Activated naive CD8-positive, alpha-beta T cell treated with anti-CD3 and anti-CD28 coated beads, Interleukin-2, amount 50 U/mL, for 24 hours (primary cell): ENCODE measurements at regions not wholly inside any gene's neighbourhood (a gene's known extent, or its start where the extent isn't known, plus 50 kb on each side); places are given as distances from the start of the nearest gene placed in this dataset.

Experiments used
- ATAC-seq: fragments of 150-1000 bp; cut with Tn5 transposase; one replicate; pipeline ENCODE4 v1.10.0; 2021
- DNase-seq: peaks from one replicate; pipeline ENCODE4 v3.0.0; 2021
- H3K27ac Mint-ChIP-seq: one replicate; pipeline ENCODE4 v1.8.0; 2021; ENCODE audit warnings: mild to moderate bottlenecking, mixed read lengths
- H3K27me3 Mint-ChIP-seq: one replicate; pipeline ENCODE4 v1.8.0; 2021; ENCODE audit warnings: mixed read lengths
- H3K36me3 Mint-ChIP-seq: one replicate; pipeline ENCODE4 v1.8.0; 2021; ENCODE audit warnings: low read depth, mixed read lengths
- H3K4me1 Mint-ChIP-seq: one replicate; pipeline ENCODE4 v1.8.0; 2021; ENCODE audit warnings: mixed read lengths
- H3K4me3 Mint-ChIP-seq: one replicate; pipeline ENCODE4 v1.8.0; 2021; ENCODE audit warnings: mild to moderate bottlenecking, moderate library complexity, mixed read lengths
- H3K9me3 Mint-ChIP-seq: one replicate; pipeline ENCODE4 v1.8.0; 2021; ENCODE audit warnings: mixed read lengths

DNA sequence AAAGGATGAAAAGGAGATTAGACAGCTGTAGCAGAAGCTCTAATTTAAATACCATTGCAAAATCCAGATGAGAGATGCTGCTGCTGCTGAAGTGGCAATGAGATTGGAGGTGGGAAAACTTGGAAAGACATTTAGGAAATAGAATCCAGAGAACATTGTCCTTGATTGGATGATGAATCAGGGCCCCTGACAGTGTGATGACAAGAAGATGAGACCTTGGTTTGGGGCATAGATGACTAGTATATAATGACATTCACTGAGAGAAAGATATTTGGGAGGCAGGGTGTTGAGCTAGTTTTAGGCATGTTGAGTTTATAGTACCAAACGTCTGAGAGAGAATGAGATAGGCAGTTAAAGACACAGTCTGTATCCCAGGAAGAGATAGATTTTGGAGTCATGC lies 311.5 kb upstream of the MPDZ start:
- DNase-seq (no peak), ATAC-seq (no peak)
- no peaks in the 10 kb centered on the region for H3K36me3 Mint-ChIP-seq
- no peak overlapping the region for H3K27ac Mint-ChIP-seq
- no peak overlapping the region for H3K4me3 Mint-ChIP-seq
- no peaks in the 10 kb centered on the region for H3K4me1 Mint-ChIP-seq
- H3K27me3 Mint-ChIP-seq = no peaks in the 10 kb centered on the region
- H3K9me3 Mint-ChIP-seq = peaks cover 5% of the 10 kb centered on the region

GRCh38 chr9:13589034-13589737 lies 309.7 kb upstream of the MPDZ start:
- H3K27me3 Mint-ChIP-seq = no peaks in the 10 kb centered on the region

GRCh38 chr9:13588151-13589033 lies 308.9 kb upstream of the MPDZ start:
- Mint-ChIP-seq H3K4me1 (no peaks in the 10 kb centered on the region), H3K36me3 (no peaks in the 10 kb centered on the region), H3K27ac (no peak overlapping the region), H3K9me3 (peaks cover 12% of the 10 kb centered on the region), H3K4me3 (no peak overlapping the region), H3K27me3 (no peaks in the 10 kb centered on the region)
- DNase-seq (no peak), ATAC-seq (no peak)

More at GRCh38 chr9:13589034-13589737, 309.7 kb upstream of the MPDZ start:
- Mint-ChIP-seq H3K36me3 (no peaks in the 10 kb centered on the region), H3K27ac (no peak overlapping the region), H3K4me1 (no peaks in the 10 kb centered on the region), H3K9me3 (peaks cover 7% of the 10 kb centered on the region), H3K4me3 (no peak overlapping the region)
- no peak for ATAC-seq
- DNase-seq = no peak

DNA sequence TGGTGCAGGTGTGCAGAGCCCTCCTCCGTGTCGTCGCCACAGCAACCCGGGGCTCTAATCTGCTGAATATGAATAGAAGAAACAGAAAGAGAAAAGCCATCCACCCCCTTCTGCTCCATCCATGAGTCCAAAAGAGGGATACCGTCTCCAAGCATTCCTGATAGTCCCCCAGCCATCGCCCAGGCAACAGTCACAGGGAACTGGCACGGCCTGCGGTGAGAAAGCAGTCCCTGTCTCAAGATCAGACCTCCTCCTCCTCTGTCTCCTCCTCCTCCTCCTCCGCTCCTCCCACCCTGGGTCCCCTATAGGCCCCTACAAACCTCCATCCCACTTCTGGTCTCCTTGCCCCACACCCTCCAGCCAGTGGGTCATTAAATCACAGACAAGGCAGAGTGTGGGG lies 308.1 kb upstream of the MPDZ start:
- no peaks in the 10 kb centered on the region for H3K27me3 Mint-ChIP-seq
- H3K9me3 Mint-ChIP-seq = peaks cover 16% of the 10 kb centered on the region
- no peaks in the 10 kb centered on the region for H3K36me3 Mint-ChIP-seq
- ATAC-seq (no peak), DNase-seq (no peak)
- no peak overlapping the region for H3K27ac Mint-ChIP-seq
- no peak overlapping the region for H3K4me3 Mint-ChIP-seq
- no peaks in the 10 kb centered on the region for H3K4me1 Mint-ChIP-seq

GRCh38 chr9:13586587-13587374 lies 307.3 kb upstream of the MPDZ start:
- peaks cover 16% of the 10 kb centered on the region for H3K9me3 Mint-ChIP-seq
- ATAC-seq = no peak
- no peak overlapping the region for H3K4me3 Mint-ChIP-seq
- no peak for DNase-seq
- no peaks in the 10 kb centered on the region for H3K27me3 Mint-ChIP-seq
- no peak overlapping the region for H3K27ac Mint-ChIP-seq
- H3K36me3 Mint-ChIP-seq = no peaks in the 10 kb centered on the region
- no peaks in the 10 kb centered on the region for H3K4me1 Mint-ChIP-seq

GRCh38 chr9:13580760-13581159 lies 301.3 kb upstream of the MPDZ start:
- no peaks in the 10 kb centered on the region for H3K27me3 Mint-ChIP-seq
- H3K4me3 Mint-ChIP-seq = no peak overlapping the region
- H3K27ac Mint-ChIP-seq = no peak overlapping the region
- ATAC-seq (no peak), DNase-seq (no peak)
- no peaks in the 10 kb centered on the region for H3K36me3 Mint-ChIP-seq
- H3K4me1 Mint-ChIP-seq = no peaks in the 10 kb centered on the region
- H3K9me3 Mint-ChIP-seq = peaks cover 16% of the 10 kb centered on the region

- DNase-seq = no peak
- no peak for ATAC-seq
- Mint-ChIP-seq H3K36me3 (no peaks in the 10 kb centered on the region), H3K4me1 (no peaks in the 10 kb centered on the region), H3K4me3 (no peak overlapping the region), H3K9me3 (peaks cover 15% of the 10 kb centered on the region), H3K27ac (no peak overlapping the region), H3K27me3 (no peaks in the 10 kb centered on the region)
Measured at GRCh38 chr9:13580131-13580530, 300.6 kb upstream of the MPDZ start.

DNA sequence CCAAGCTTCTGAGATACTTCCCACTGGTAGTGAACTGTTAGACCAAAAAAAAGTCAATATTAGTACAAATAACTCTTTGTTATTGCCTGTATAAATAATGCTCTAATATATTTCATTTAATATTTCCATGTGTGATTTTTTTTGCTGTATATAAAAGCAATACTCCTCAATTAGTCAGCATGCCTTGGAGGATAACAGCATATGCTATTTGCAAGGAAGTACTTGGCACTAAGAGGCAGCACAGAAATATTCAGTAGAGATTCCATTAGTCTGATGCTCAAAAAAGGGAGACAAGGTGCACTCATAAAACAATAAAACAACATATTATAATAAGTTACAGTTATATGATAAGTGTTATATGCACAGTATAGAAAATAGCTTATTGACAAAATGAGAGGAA lies 296.6 kb upstream of the MPDZ start:
- no peaks in the 10 kb centered on the region for H3K27me3 Mint-ChIP-seq
- DNase-seq = no peak
- H3K9me3 Mint-ChIP-seq = no peaks in the 10 kb centered on the region
- no peak for ATAC-seq
- H3K36me3 Mint-ChIP-seq = no peaks in the 10 kb centered on the region
- H3K4me3 Mint-ChIP-seq = no peak overlapping the region
- no peak overlapping the region for H3K27ac Mint-ChIP-seq
- H3K4me1 Mint-ChIP-seq = no peaks in the 10 kb centered on the region

DNA sequence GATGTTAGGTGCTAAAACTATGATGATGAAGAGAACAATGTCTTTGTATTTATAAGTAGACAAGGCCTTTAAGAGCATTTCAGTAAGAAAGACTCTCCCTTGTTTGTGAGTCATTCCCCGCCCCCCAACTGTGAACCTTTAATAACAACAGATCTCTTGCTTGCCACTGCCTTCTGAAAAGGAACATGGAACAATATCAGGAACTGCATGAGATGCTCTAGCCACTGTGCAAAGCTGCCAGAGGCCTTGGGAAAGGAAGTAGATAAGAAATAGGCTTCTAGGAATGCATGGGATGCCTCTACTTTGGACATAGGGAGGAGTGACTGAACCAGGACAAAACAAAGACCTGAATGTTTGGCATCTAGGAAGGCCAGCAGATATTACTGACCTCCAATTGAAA lies 296.1 kb upstream of the MPDZ start:
- Mint-ChIP-seq H3K4me1 (no peaks in the 10 kb centered on the region), H3K36me3 (no peaks in the 10 kb centered on the region), H3K27ac (no peak overlapping the region), H3K27me3 (no peaks in the 10 kb centered on the region), H3K9me3 (no peaks in the 10 kb centered on the region), H3K4me3 (no peak overlapping the region)
- ATAC-seq (no peak), DNase-seq (no peak)

DNA sequence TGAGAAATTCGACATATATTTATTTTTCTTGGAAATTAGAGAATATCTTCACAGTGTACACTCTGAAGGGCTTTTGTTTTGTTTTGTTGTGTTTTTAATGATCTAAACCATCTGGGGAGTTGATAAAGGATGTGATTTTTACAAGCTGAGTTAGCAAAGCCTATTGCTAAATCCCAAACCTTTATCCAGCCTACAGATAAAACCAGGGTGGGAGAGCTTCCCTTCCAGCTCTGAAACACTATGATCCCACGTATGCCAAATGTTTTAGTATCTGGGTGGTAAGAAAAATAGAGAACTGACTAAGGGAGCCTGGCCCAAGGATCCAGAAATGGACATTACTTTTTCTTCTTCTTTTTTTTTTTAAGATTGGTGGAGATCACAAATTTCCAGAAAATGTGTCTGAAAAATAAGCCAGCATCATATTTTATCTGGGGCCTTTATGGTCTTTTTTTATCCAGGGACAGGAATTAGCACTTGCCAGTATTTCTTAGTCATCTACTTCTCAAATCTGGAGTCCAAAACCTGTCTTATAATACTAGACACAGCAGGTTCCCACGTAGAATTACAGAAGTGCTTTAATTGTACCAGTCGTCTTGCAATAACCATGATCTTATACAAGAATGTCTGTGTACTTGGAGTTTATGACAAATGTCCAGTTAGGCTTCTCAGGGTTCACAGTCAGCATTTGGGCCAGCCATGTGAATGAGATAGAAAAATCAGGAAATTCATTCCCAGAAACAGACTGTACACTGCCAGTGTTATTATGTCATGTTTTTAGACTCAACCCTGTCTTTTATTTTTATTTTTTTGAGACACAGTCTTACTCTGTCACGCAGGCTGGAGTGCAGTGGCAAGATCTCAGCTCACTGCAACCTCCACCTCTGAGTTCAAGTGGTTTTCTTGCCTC lies 290.8 kb upstream of the MPDZ start:
- H3K4me3 Mint-ChIP-seq = no peak overlapping the region
- ATAC-seq (no peak), DNase-seq (no peak)
- H3K27ac Mint-ChIP-seq = no peak overlapping the region
- H3K36me3 Mint-ChIP-seq = no peaks in the 10 kb centered on the region
- peaks cover 3% of the 10 kb centered on the region for H3K4me1 Mint-ChIP-seq
- no peaks in the 10 kb centered on the region for H3K9me3 Mint-ChIP-seq
- H3K27me3 Mint-ChIP-seq = peaks cover 7% of the 10 kb centered on the region

DNA sequence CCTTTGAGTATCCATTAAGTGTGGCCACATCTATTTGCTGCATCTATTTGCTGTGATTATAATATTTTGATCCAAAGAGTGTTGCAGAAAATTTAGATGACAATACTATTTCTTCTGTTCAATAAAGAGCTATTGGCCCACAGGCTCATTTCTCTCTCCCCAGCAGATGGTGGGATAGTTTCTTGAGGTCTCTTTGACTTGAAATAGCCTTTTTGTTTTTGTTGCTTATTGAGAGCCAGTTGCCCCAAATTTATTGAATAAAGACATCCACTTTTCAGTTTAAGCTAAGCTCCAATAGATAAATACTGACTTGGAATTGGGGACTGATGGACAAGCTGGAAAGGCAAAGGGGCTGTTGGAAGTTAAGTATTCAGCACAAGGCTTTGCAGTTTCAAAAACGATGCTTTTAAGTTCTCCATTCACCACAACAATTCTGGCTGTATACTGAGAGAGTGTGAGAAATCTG lies 290.1 kb upstream of the MPDZ start:
- no peak overlapping the region for H3K4me3 Mint-ChIP-seq
- no peaks in the 10 kb centered on the region for H3K9me3 Mint-ChIP-seq
- peaks cover 3% of the 10 kb centered on the region for H3K4me1 Mint-ChIP-seq
- H3K27me3 Mint-ChIP-seq = peaks cover 7% of the 10 kb centered on the region
- H3K36me3 Mint-ChIP-seq = no peaks in the 10 kb centered on the region
- H3K27ac Mint-ChIP-seq = no peak overlapping the region
- ATAC-seq (no peak), DNase-seq (no peak)

DNA sequence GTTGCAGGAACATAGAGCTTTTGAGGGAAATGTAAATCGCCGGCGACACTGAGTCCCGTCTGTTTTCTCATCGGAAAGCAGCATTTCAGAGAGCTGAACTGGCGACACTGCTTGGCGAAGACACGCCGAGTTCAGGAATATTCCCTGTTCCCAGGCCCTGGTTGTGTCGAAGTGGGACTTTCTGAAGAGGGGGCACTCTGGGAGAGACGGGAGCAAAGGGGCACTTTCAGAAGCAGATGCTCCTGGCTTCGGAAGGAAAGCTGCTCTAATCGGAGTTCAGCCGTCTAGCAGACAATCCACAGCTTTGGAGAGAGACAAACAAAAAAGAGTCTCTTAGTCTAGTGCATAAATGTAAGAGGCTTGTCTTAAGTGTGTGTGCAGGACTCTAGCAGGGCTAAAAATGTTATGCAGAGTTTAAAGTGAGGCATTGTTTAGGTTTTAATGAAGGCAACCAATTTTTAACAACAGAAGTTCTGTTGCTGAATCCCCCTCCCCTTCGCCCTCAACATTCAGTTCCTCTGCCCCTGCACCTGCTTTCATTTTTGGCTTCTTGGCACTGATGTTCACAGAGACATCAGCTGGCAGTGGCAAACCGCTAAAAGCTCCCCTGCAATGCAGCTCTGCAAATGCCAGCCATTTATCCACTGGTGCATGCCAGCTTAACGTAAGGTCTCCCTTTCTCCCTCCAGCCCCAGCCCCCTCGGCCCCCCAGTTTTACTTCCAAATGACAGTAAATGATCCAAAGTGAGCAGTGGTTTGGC lies 289.5 kb upstream of the MPDZ start:
- Mint-ChIP-seq H3K4me1 (peaks cover 3% of the 10 kb centered on the region), H3K36me3 (no peaks in the 10 kb centered on the region), H3K9me3 (no peaks in the 10 kb centered on the region), H3K4me3 (peak overlapping the region; percentile 3), H3K27ac (no peak overlapping the region), H3K27me3 (peaks cover 7% of the 10 kb centered on the region)
- DNase-seq (no peak), ATAC-seq (no peak)

DNA sequence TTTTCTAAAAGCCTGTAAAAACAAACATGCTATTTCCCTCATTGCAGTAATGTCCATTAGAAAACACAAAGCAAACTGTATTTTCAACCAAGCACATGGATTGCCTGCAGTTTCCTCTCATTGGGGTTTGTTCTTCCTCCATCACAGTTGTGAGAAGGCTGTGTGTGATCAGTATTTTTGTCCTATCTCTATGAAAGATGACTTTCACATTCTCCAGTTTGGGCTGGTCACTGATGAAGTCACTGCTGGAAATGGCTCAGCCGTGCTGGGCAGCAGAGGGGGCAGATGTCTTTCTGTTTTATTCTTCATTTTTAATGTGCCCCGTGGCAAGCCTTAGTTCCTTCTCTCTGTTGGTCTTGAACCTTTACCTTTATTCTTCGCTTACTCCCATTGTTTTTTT lies 288.9 kb upstream of the MPDZ start:
- peaks cover 3% of the 10 kb centered on the region for H3K4me1 Mint-ChIP-seq
- no peak for ATAC-seq

More for the DNA sequence above, 288.9 kb upstream of the MPDZ start:
- no peak overlapping the region for H3K4me3 Mint-ChIP-seq
- H3K9me3 Mint-ChIP-seq = peaks cover 2% of the 10 kb centered on the region
- no peaks in the 10 kb centered on the region for H3K36me3 Mint-ChIP-seq
- DNase-seq = no peak
- no peak overlapping the region for H3K27ac Mint-ChIP-seq
- peaks cover 7% of the 10 kb centered on the region for H3K27me3 Mint-ChIP-seq
